HG03060 (cell line): ENCODE measurements at regions not wholly inside any gene's neighbourhood (a gene's known extent, or its start where the extent isn't known, plus 50 kb on each side); places are given as distances from the start of the nearest gene placed in this dataset.
A peak's percentile ranks its signal among the peaks of the same experiment; 100 is the strongest.
"Not testable (repeated sequence)": the region's sequence is repeated elsewhere in the genome, so short reads cannot be mapped to it uniquely, and the experiment has no call there.

Experiments used
- ATAC-seq: cut with Tn5 transposase; IDR thresholded peaks from one replicate; pipeline ENCODE4 v1.9.1; 2021; ENCODE audit warnings: low read depth, moderate number of reproducible peaks; ENCODE audit not compliant: unreplicated experiment

DNA sequence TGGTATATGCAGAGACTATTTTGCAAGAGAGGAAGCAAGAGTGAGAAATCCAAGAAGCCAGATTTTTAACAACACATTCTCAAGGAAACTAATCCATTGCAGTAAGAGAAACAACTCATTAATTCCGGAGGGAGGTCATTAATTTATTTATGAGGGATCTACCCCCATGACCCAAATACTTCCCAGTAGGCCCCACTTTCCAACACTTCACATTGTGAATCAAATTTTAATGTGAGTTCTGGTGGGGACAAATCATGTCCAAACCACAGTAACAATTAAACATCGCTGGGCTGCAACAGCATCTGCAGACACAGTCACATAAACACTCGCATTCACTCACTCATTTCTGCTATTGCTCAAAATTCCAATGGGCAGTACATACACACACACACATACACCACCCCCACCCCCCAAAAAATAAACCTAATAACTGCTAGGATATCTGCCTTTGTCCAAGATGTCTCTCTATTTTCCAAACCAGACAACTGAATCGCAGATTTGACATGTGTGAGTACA, 1483.7 kb downstream of the PCDH9 start:
- no peak for ATAC-seq

DNA sequence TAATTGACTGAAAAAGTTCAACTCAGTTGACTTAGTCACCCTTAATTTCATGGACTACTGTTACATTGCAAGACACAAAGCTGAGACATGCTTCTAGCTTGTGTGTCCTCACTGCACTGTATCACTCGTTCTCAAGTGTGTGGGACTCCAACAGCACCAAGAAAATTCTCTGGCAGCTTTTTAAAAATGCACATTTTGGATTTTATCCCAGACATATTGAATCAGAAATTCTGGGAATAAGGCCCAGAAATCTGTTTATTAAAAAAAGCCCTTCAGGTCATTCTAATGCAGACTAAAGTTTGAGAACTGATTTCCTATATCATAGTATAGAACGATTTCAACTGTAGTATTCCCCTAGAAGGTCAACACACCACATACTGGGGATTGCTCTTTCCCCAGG, 1485.3 kb downstream of the PCDH9 start:
- no peak for ATAC-seq

DNA sequence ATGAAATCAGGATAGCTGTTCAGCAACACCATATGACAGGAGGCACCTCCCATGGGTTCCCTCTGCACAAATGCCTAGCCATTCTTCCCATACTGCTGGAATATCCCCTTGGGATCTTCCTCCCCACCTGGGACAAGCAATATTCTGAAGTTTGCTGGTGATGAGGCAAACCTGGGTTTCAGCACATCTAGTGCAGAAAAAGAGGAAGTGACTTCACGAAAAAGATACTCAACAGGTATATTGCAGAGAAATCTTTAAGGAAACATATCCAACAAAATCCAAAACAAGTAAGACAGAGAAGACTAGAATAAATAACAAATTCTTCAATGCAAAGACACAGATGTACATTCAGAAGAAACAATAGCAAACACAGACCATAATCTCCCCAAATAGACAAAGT, 1497.0 kb downstream of the PCDH9 start:
- no peak for ATAC-seq

DNA sequence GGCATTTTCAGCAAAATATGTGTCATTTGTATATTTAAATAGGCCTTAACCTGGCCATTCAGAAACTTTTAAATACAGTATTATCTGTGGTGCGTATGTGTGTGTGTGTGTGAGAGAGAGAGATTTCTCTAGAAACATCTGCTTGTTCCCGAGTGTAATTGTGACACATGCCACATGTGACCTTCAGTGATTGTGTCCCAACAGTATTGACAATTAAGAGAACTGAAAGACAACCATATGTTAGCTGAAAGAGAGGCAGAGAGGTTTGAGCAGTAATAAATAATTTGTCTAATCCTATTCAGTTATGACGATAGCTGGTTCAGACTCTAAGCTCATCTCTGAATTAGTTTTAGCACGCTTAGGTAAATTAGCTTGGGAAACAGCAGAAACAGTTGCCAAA, 1503.1 kb downstream of the PCDH9 start:
- ATAC-seq: no peak

DNA sequence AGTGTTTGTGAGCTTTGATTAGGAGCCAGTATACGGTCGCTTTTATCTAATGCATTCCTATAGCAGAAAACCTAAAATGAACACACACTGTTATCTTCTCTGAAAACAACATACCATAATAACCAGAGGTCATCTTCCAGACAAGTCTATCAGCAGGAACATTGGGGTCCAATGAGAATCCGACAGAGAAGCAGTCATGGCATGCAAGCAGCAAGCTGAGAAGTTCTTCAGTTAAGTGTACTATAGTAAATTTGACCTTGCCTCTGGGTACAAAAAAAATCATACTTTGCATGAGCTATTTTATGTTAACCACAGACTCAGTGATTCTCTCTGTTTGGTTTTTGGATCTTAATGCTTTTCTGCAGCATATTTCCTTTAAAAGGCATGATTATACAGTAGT, 1505.1 kb downstream of the PCDH9 start:
- no peak for ATAC-seq

GRCh38 chr13:65724226-65724625, 1505.9 kb downstream of the PCDH9 start:
- no peak for ATAC-seq

DNA sequence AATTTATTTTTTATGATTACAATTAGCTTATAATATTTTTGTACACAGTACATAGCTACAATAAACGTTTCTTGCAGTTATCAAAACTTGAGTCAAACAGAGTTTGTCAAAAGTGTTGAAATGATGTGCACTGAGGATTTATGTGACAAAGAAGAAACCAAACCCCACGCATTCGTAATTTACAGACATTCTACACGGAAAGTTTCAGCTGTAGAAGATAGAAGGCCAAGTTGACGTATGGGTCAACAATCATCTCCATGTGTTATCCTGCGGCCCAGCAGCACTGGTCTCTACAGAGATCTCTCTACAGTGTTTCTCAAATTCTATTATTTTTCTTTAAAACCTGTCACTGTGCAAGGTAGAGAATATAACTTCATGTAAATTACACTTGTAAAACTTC, 1507.6 kb downstream of the PCDH9 start:
- no peak for ATAC-seq

DNA sequence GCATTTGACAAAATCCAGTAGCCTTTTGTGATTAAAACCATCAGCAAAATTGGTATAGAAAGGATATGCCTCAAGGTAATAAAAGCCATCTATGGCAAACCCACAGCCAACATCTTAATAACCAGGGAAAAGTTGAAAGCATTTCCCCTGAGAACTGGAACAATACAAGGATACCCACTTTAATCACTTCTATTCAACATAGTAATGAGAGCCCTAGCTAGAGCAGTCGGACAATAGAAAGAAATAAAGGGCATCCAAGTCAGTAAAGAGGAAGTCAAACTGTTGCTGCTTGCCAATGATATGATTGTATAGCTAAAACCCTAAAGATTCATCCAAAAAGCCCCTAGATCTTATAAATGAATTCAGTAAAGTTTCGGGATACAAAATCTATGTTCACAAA, 1510.3 kb downstream of the PCDH9 start:
- no peak for ATAC-seq

- ATAC-seq: no peak
Measured at GRCh38 chr13:65710514-65710913, 1519.6 kb downstream of the PCDH9 start.

GRCh38 chr13:65697843-65698242, 1532.3 kb downstream of the PCDH9 start:
- no peak for ATAC-seq

DNA sequence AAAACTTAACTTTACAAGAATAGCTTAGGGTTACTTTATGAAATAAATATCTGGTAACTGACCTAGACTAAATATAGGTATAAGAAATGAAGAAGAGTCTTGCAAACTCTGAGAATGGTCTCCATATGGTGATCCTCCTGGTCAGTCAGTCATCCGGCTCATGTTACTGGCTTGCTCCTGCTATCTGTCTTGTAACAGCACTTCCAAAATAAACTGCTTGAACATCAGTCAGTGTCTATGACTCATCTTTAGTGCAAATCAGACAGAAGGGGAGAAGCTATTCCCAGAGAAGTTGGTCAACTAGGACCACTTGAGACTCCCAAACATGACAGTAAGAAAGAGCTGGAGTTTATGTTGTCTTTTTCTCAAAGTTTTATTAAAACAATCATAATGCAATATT, 1550.9 kb downstream of the PCDH9 start:
- no peak for ATAC-seq

DNA sequence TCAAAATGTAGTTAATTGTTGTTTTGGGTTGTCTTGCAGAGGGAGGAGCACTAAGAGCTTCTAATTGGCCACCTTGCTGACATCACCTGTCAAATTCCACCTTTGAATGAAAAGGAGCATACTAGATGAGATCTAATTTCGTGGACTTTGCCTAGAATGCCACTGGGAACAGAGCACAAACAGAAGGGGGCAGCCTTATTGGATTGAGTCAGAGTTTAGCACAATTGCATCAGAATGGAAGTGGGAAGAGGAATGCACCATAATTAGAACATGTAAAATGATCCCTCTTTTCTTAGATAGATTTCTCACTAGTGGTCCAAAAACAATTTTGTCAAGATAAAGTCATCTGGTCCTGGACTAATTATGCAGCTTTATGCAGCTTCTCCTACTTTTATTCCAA, 1552.2 kb downstream of the PCDH9 start:
- ATAC-seq: no peak

DNA sequence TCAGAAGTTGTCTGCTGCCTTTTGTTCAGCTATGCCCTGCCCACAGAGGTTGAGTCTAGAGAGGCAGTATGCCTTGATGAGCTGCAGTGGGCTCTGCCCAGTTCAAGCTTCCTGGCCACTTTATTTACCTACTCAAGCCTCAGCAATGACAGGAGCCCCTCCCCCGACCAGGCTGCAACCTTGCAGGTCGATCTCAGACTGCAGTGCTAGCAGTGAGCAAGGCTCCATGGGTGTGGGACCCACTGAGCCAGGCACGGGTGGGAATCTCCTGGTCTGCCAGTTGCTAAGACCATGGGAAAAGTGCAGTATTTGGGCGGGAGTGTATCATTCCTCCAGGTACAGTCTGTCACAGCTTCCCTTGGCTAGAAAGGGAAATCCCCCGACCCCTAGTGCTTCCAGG, 1554.8 kb downstream of the PCDH9 start:
- not testable (repeated sequence) for ATAC-seq

- ATAC-seq: no peak
Measured at GRCh38 chr13:65670014-65670625, 1560.0 kb downstream of the PCDH9 start.

DNA sequence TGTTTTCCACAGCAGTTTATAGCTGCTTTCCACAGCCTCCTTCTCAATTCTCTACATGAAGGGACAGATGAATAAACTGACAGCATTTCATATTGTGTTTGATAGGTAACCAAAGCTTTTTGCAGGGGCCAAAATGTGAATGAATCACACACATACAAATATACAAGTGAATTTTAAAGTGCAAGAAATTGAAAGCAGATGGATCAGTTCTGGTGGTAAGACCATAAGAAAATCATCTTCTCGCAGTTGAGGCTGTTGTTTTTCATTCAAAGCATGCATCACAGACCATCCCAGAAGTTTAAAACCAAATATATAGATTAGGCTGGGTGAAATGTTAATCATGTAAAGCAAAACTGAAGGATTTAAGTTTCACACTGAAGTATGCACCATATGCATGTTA, 1569.4 kb downstream of the PCDH9 start:
- ATAC-seq: no peak

GRCh38 chr13:65656740-65657329, 1573.3 kb downstream of the PCDH9 start:
- no peak for ATAC-seq

DNA sequence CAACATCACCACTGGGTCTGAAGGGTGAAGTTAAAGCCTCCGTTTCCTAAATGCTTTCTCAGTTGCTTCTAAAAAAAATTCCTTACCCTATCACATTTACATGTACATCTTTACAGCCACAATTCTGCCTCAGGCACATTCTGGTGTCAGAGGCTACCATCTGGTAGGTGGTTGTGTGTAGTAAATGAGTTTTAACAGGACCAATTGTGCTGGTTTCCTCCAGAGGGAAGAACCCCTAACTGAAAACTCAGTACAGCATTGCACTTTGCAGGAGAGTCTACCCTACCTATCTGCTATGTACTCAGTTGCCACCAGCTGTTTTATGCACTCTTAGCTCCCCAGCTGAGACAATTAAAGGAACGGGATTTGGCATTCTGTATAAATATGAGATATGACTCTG, 1576.5 kb downstream of the PCDH9 start:
- no peak for ATAC-seq

DNA sequence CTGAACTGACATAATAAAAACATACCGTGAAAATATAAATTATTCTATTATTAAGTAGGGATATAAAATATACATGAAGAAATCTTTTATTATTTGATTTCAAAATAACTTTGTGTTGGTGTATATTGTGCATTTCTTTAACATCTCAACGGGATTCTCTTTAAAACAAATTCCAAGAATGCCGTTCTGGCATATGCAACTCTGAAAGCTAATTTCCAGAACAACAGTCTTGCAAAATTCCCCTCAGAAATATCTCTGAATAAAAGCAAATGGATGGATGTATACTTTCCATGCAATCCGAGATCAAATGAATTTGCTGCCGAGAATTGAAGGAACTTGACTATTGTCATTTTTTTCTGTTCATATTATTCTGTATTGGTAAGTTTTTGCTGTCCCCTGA, 1579.8 kb downstream of the PCDH9 start:
- ATAC-seq: no peak

GRCh38 chr13:65642996-65643395, 1587.1 kb downstream of the PCDH9 start:
- ATAC-seq: no peak

DNA sequence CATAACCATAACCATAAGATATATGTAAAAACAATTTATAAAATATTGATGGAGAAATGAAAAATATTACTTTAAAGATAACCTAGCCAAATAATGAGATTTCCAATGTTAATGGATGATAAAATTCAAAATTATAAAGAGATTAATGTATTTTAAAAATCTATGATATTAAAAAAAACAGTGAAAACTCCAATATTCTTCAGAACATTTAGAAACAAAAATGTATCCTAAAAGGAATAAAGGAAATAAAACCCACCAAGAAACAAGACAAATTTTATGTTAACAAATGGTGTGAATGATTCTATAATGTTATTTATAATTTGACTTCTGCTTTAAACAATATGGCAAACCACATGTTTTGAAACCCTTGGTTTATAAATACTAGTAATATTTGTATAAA, 1587.8 kb downstream of the PCDH9 start:
- ATAC-seq: no peak

GRCh38 chr13:65638572-65639168, 1591.5 kb downstream of the PCDH9 start:
- ATAC-seq: peak; percentile 86

DNA sequence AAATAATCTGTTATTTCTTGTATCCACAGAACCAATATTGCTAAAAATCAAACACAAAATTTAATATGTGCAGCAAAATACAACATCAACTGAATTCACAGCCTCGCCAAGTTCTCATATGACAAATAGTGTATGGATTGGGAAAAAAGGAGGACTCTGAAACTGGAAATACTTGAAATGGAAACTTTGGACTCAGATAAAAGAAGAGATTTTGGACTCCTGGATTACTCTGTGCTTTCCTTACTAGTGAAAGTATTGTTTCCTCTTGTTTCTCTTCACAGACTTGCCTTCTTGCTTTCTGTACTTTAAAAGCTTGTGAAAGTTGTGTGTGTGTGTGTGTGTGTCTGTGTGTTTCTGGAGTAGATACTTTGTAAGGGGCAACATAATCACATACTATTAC, 1596.3 kb downstream of the PCDH9 start:
- ATAC-seq: no peak
